ENCODE measurements at regions not wholly inside any gene's neighbourhood (a gene's known extent, or its start where the extent isn't known, plus 50 kb on each side); places are given as distances from the start of the nearest gene placed in this dataset.

- intact Hi-C loops (cut with micrococcal nuclease) (no loop called here), dilution Hi-C loops (cut with MboI; ENCODE audit: extremely low pct_ligation_motif_present, low sequenced_read_pairs) (no loop called here)
- no peak overlapping the region for H3K4me2 ChIP-seq (ENCODE audit: insufficient read depth, low read length)
- no peaks in the 10 kb centered on the region for H3K9me1 ChIP-seq (replicated peaks; ENCODE audit: control insufficient read depth, extremely low read depth, insufficient read depth, low read length)
- TF ChIP-seq FOS (IDR thresholded peaks at IDR 0.05; ENCODE audit: borderline replicate concordance, insufficient read depth, low read length) (no peak), POLR2AphosphoS5 (IDR thresholded peaks at IDR 0.05; ENCODE audit: insufficient read depth, low read depth, low read length) (no peak), GATA2 (IDR thresholded peaks at IDR 0.05; ENCODE audit: insufficient read depth, insufficient read length, low read depth, low read length) (no peak), EZH2 (IDR thresholded peaks at IDR 0.05; ENCODE audit: borderline replicate concordance, low read depth, low read length, severe bottlenecking) (no peak), POLR2A (IDR thresholded peaks at IDR 0.05; ENCODE audit: low read depth, low read length) (no peak), CTCF (IDR thresholded peaks at IDR 0.05; ENCODE audit: extremely low read depth in 1 of 2, insufficient read depth in 1 of 2, low read depth in 1 of 2, low read length in 2 of 2) (no peak), MYC (IDR thresholded peaks at IDR 0.05; ENCODE audit: low read depth, low read length) (no peak), JUN (IDR thresholded peaks at IDR 0.05; ENCODE audit: borderline replicate concordance, insufficient read depth, insufficient read length, low read depth) (no peak), MAX (IDR thresholded peaks at IDR 0.05; ENCODE audit: insufficient read depth, insufficient read length) (no peak)
- no peaks in the 10 kb centered on the region for H3K27me3 ChIP-seq (ENCODE audit: control insufficient read depth in 2 of 2, insufficient read depth in 2 of 2, low read length in 2 of 2)
- no peaks in the 10 kb centered on the region for H3K36me3 ChIP-seq (ENCODE audit: control insufficient read depth in 2 of 2, extremely low read depth in 1 of 2, insufficient read depth in 2 of 2, low read length in 2 of 2)
- no peaks in the 10 kb centered on the region for H4K20me1 ChIP-seq (replicated peaks; ENCODE audit: control insufficient read depth, extremely low read depth, insufficient read depth, low read length)
- H3K27ac ChIP-seq (ENCODE audit: insufficient read depth, low read depth, low read length): no peak overlapping the region
- H3K9me3 ChIP-seq (replicated peaks; ENCODE audit: control insufficient read depth, insufficient read depth, low read length): peaks cover 2% of the 10 kb centered on the region
- POLR2A ChIA-PET: no interaction called here
- H3K79me2 ChIP-seq (ENCODE audit: control insufficient read depth, insufficient read depth, low read length): no peaks in the 10 kb centered on the region
- no TSS peak for BruUV-seq (replicated peaks)
- no peak overlapping the region for H2AFZ ChIP-seq (ENCODE audit: low read depth, low read length)
- no peak overlapping the region for H3K4me3 ChIP-seq (replicated peaks in 1 of 3; ENCODE audit: insufficient read depth in 1 of 3, low read depth in 1 of 3, low read length in 3 of 3)
- FAIRE-seq (no peak), DNase-seq (ENCODE audit: low read depth, low spot score) (no peak)
- no peak overlapping the region for H3K9ac ChIP-seq (replicated peaks; ENCODE audit: extremely low read depth, insufficient read depth, low read length)
- H3K4me1 ChIP-seq (ENCODE audit: control insufficient read depth, extremely low read depth, insufficient read depth, low read length): no peaks in the 10 kb centered on the region
- CTCF ChIA-PET: no interaction called here
These were observed 524.5 kb downstream of the TMEM38B start for GRCh38 chr9:106218854-106219253.
